NCI-H345 treated with DMSO at 0.1 percent for 48 hours (cell line): ENCODE measurements at regions not wholly inside any gene's neighbourhood (a gene's known extent, or its start where the extent isn't known, plus 50 kb on each side); places are given as distances from the start of the nearest gene placed in this dataset.
"Not testable (repeated sequence)": the region's sequence is repeated elsewhere in the genome, so short reads cannot be mapped to it uniquely, and the experiment has no call there.

Experiments
- DNase-seq: peaks from one replicate; lab custom pipeline; 2025; ENCODE audit not compliant: unreplicated experiment; lab: John Stamatoyannopoulos, UW

GRCh38 chr10:8332730-8333111 lies 278.2 kb downstream of the GATA3 start:
- DNase-seq, result no peak

- DNase-seq, result no peak
These were observed 280.1 kb downstream of the GATA3 start for GRCh38 chr10:8334631-8335030.

GRCh38 chr10:8336629-8337331 lies 282.3 kb downstream of the GATA3 start:
- no peak for DNase-seq

GRCh38 chr10:8337332-8337651 lies 282.8 kb downstream of the GATA3 start:
- no peak for DNase-seq

GRCh38 chr10:8338177-8338766 lies 283.8 kb downstream of the GATA3 start:
- DNase-seq, result no peak

GRCh38 chr10:8344756-8345155 lies 290.3 kb downstream of the GATA3 start:
- DNase-seq, result no peak

- no peak for DNase-seq
These were observed 292.4 kb downstream of the GATA3 start for GRCh38 chr10:8346861-8347260.

GRCh38 chr10:8347614-8348013 lies 293.1 kb downstream of the GATA3 start:
- not testable (repeated sequence) for DNase-seq

GRCh38 chr10:8349610-8350249 lies 295.2 kb downstream of the GATA3 start:
- DNase-seq, result no peak

GRCh38 chr10:8350250-8350967 lies 295.9 kb downstream of the GATA3 start:
- DNase-seq, result no peak

- DNase-seq, result no peak
These were observed 297.9 kb downstream of the GATA3 start for GRCh38 chr10:8352171-8353075.

- DNase-seq, result no peak
These were observed 301.8 kb downstream of the GATA3 start for GRCh38 chr10:8356283-8356682.

- DNase-seq, result no peak
These were observed 305.0 kb downstream of the GATA3 start for GRCh38 chr10:8359467-8359866.

- no peak for DNase-seq
These were observed 305.9 kb downstream of the GATA3 start for GRCh38 chr10:8360365-8360764.

- DNase-seq, result no peak
These were observed 306.5 kb downstream of the GATA3 start for GRCh38 chr10:8360814-8361509.

GRCh38 chr10:8361510-8361844 lies 307.0 kb downstream of the GATA3 start:
- no peak for DNase-seq

- DNase-seq, result no peak
These were observed 311.7 kb downstream of the GATA3 start for GRCh38 chr10:8365935-8366911.

- not testable (repeated sequence) for DNase-seq
These were observed 313.4 kb downstream of the GATA3 start for GRCh38 chr10:8367672-8368411.

- DNase-seq, result no peak
These were observed 315.2 kb downstream of the GATA3 start for GRCh38 chr10:8369666-8370065.
